IMR-90 (cell line): ENCODE measurements at regions not wholly inside any gene's neighbourhood (a gene's known extent, or its start where the extent isn't known, plus 50 kb on each side); places are given as distances from the start of the nearest gene placed in this dataset.

Experiments
- ATAC-seq: fragments of 200-7000 bp; cut with Tn5 transposase; 2 replicates; pipeline ENCODE4 v1.9.1; 2020; ENCODE audit warnings: low read depth, mild to moderate bottlenecking, moderate library complexity
- BruUV-seq: library from RNA; stranded (reverse); fragments of 400-500 nt; replicated peaks from 2 replicates; lab custom pipeline; 2021; lab: Mats Ljungman, UMichigan
- CTCF ChIA-PET: fragments of 300-600 bp; formaldehyde crosslinking; extraction: SDS; loops from one replicate; lab custom pipeline; 2021; ENCODE audit warnings: antibody characterized with exemption; lab: Yijun Ruan, JAX
- POLR2A ChIA-PET: fragments of 300-600 bp; sonication (Branson Sonifier 250); formaldehyde crosslinking; loops from one replicate; lab custom pipeline; 2022; ENCODE audit warnings: antibody characterized with exemption; ENCODE audit not compliant: unreplicated experiment; lab: Charles Lee
- DNase-seq: peaks from one replicate; pipeline ENCODE4 v3.0.0; 2013
- H2AFZ ChIP-seq: replicated peaks from 2 replicates; pipeline ENCODE3; 2013; ENCODE audit warnings: low read length, mild to moderate bottlenecking; ENCODE audit not compliant: poor library complexity
- H2AK5ac ChIP-seq: 2 replicates; pipeline ENCODE4 v1.6.1; 2013; ENCODE audit warnings: low read depth, low read length, inconsistent platforms
- H2AK9ac ChIP-seq: replicated peaks from 2 replicates; pipeline ENCODE3; 2013; ENCODE audit warnings: mild to moderate bottlenecking, low read depth, low read length, moderate library complexity; ENCODE audit not compliant: poor library complexity
- H2BK120ac ChIP-seq: 2 replicates; pipeline ENCODE4 v1.6.1; 2013; ENCODE audit warnings: low read depth, low read length, inconsistent platforms
- H2BK15ac ChIP-seq: 3 replicates; pipeline ENCODE4 v1.6.1; 2013; ENCODE audit warnings: low read depth, low read length, inconsistent platforms
- H2BK20ac ChIP-seq: 2 replicates; pipeline ENCODE4 v1.6.1; 2013; ENCODE audit warnings: low read depth, mild to moderate bottlenecking, inconsistent platforms, low read length, moderate library complexity
- H2BK5ac ChIP-seq: 2 replicates; pipeline ENCODE4 v1.6.1; 2013; ENCODE audit warnings: mild to moderate bottlenecking, low read depth, low read length, inconsistent platforms; ENCODE audit not compliant: poor library complexity, severe bottlenecking
- H3K14ac ChIP-seq: replicated peaks from 2 replicates; pipeline ENCODE4 v1.6.1; 2013; ENCODE audit warnings: low read depth, low read length, inconsistent platforms
- H3K18ac ChIP-seq: 2 replicates; pipeline ENCODE4 v1.6.1; 2013; ENCODE audit warnings: low read depth, low read length, control low read depth
- H3K23ac ChIP-seq: 2 replicates; pipeline ENCODE4 v1.6.1; 2013; ENCODE audit warnings: low read depth, low read length, inconsistent platforms
- H3K27ac ChIP-seq: 2 replicates; pipeline ENCODE4 v1.5.1; 2013; ENCODE audit warnings: mild to moderate bottlenecking, control low read depth, low read length; ENCODE audit not compliant: insufficient read depth
- H3K27me3 ChIP-seq: 2 replicates; pipeline ENCODE4 v1.6.1; 2013; ENCODE audit warnings: low read length; ENCODE audit not compliant: control insufficient read depth, insufficient read depth
- H3K36me3 ChIP-seq: 2 replicates; pipeline ENCODE4 v1.6.1; 2013; ENCODE audit warnings: low read length, mixed read lengths; ENCODE audit not compliant: control insufficient read depth, insufficient read depth
- H3K4ac ChIP-seq: 2 replicates; pipeline ENCODE4 v1.6.1; 2013; ENCODE audit warnings: low read depth, low read length, inconsistent platforms
- H3K4me1 ChIP-seq: 2 replicates; pipeline ENCODE4 v1.6.1; 2013; ENCODE audit warnings: low read length, mixed read lengths; ENCODE audit not compliant: control insufficient read depth, insufficient read depth
- H3K4me2 ChIP-seq: 2 replicates; pipeline ENCODE4 v1.6.1; 2013; ENCODE audit warnings: low read depth, mild to moderate bottlenecking, control low read depth, low read length, moderate library complexity
- H3K4me3 ChIP-seq: 2 replicates; pipeline ENCODE4 v1.5.1; 2013; ENCODE audit warnings: low read depth, mild to moderate bottlenecking, control low read depth, low read length, moderate library complexity; ENCODE audit not compliant: insufficient read depth
- H3K56ac ChIP-seq: 2 replicates; pipeline ENCODE4 v1.6.1; 2013; ENCODE audit warnings: low read length, inconsistent platforms; ENCODE audit not compliant: insufficient read depth; ENCODE audit errors: extremely low read depth
- H3K79me1 ChIP-seq, 2 experiments: 2 replicates each; pipeline ENCODE4 v1.6.1; 2013; ENCODE audit warnings: low read length in 2 of 2, inconsistent platforms in 1 of 2, low read depth in 1 of 2
- H3K9ac ChIP-seq: 2 replicates; pipeline ENCODE4 v1.6.1; 2013; ENCODE audit warnings: low read depth, low read length, control low read depth
- H3K9me1 ChIP-seq: 2 replicates; pipeline ENCODE4 v1.6.1; 2013; ENCODE audit warnings: low read length, inconsistent platforms; ENCODE audit not compliant: insufficient read depth
- H3K9me3 ChIP-seq: 2 replicates; pipeline ENCODE4 v1.6.1; 2013; ENCODE audit warnings: low read length; ENCODE audit not compliant: control insufficient read depth, insufficient read depth
- H4K20me1 ChIP-seq: 2 replicates; pipeline ENCODE4 v1.6.1; 2013; ENCODE audit warnings: low read length, inconsistent platforms; ENCODE audit not compliant: insufficient read depth
- H4K5ac ChIP-seq: 2 replicates; pipeline ENCODE4 v1.6.1; 2013; ENCODE audit warnings: mild to moderate bottlenecking, low read depth, low read length, control low read depth
- H4K8ac ChIP-seq, 2 experiments: 2 replicates each; pipeline ENCODE4 v1.6.1; 2013; ENCODE audit warnings: low read depth in 2 of 2, low read length in 2 of 2, control low read depth in 1 of 2, inconsistent platforms in 1 of 2
- H4K91ac ChIP-seq: 2 replicates; pipeline ENCODE4 v1.6.1; 2013; ENCODE audit warnings: low read depth, low read length, inconsistent platforms; ENCODE audit not compliant: insufficient read depth
- RFX5 ChIP-seq: IDR thresholded peaks from 2 replicates; pipeline ENCODE4 v1.8.0; 2012; ENCODE audit warnings: low read depth, mild to moderate bottlenecking, low read length, moderate library complexity
- WGBS, 2 experiments: methylation state at CpG; one replicate each; pipeline versions ENCODE4 v1.1.5 to v1.1.7; 2013; ENCODE audit warnings: missing lambda C conversion rate in 2 of 2; ENCODE audit not compliant: insufficient read length in 1 of 2; ENCODE audit errors: extremely low coverage in 2 of 2; 5-methylcytosine and 5-hydroxymethylcytosine counted together
- dilution Hi-C: fragments of 300-500 bp; cut with HindIII; formaldehyde crosslinking; loops from one replicate; pipeline ENCODE4 v1.14.3; 2018; ENCODE audit warnings: low sequenced_read_pairs; ENCODE audit not compliant: unreplicated experiment
- in situ Hi-C: fragments of 300-500 bp; cut with MboI; formaldehyde crosslinking; loops from 3 replicates; pipeline ENCODE4 v1.14.3; 2019; ENCODE audit warnings: low sequenced_read_pairs, inconsistent platforms, mixed read lengths
- intact Hi-C: fragments of 100-400 bp; cut with micrococcal nuclease; formaldehyde crosslinking; loops from 2 replicates; pipeline ENCODE4 v1.10.0; 2022

- H3K9ac ChIP-seq = no peak overlapping the region
- WGBS, 2 experiments = 80% methylated on average over 1 of the region's 5 CpGs; no CpG with 5 or more reads in 1 of the 2 experiments
- no peaks in the 10 kb centered on the region for H4K20me1 ChIP-seq
- no TSS peak for BruUV-seq
- H3K27ac ChIP-seq = no peak overlapping the region
- H4K8ac ChIP-seq = no peak overlapping the region
- DNase-seq = no peak
- H2BK120ac ChIP-seq = no peak overlapping the region
- H3K23ac ChIP-seq = no peak overlapping the region
- H3K56ac ChIP-seq = no peak overlapping the region
- H3K36me3 ChIP-seq = no peaks in the 10 kb centered on the region
- H3K4me3 ChIP-seq = no peak overlapping the region
- H3K79me1 ChIP-seq = no peaks in the 10 kb centered on the region
- H3K9me3 ChIP-seq = no peaks in the 10 kb centered on the region
- ChIA-PET CTCF (interaction anchor here (0.7 kb wide), 1 partner anchor 828 kb away, joined by 3 read pairs; no protein-coding TSS in a partner anchor), POLR2A (no interaction called here)
- no peak overlapping the region for H3K4ac ChIP-seq
- no peak overlapping the region for H4K5ac ChIP-seq
- no peak overlapping the region for H2BK5ac ChIP-seq
- no peak overlapping the region for H3K4me2 ChIP-seq
- H3K27me3 ChIP-seq = peaks cover 24% of the 10 kb centered on the region
- H3K9me1 ChIP-seq = no peaks in the 10 kb centered on the region
- H2AFZ ChIP-seq = no peak overlapping the region
- no peak overlapping the region for H4K91ac ChIP-seq
- H2AK9ac ChIP-seq = no peak overlapping the region
- no peaks in the 10 kb centered on the region for H3K4me1 ChIP-seq
- no peak for ATAC-seq
- H3K18ac ChIP-seq = no peak overlapping the region
- no peak for TF ChIP-seq RFX5
- in situ Hi-C loops = no loop called here
- no peak overlapping the region for H2BK15ac ChIP-seq
- H2AK5ac ChIP-seq = no peak overlapping the region
- intact Hi-C loops = no loop called here
- no peak overlapping the region for H2BK20ac ChIP-seq
- dilution Hi-C loops = no loop called here
- no peak overlapping the region for H3K14ac ChIP-seq
Observed at GRCh38 chr5:74441616-74442015, 198.9 kb downstream of the ENC1 start.
